ENCODE measurements at regions not wholly inside any gene's neighbourhood (a gene's known extent, or its start where the extent isn't known, plus 50 kb on each side); places are given as distances from the start of the nearest gene placed in this dataset.

DNA sequence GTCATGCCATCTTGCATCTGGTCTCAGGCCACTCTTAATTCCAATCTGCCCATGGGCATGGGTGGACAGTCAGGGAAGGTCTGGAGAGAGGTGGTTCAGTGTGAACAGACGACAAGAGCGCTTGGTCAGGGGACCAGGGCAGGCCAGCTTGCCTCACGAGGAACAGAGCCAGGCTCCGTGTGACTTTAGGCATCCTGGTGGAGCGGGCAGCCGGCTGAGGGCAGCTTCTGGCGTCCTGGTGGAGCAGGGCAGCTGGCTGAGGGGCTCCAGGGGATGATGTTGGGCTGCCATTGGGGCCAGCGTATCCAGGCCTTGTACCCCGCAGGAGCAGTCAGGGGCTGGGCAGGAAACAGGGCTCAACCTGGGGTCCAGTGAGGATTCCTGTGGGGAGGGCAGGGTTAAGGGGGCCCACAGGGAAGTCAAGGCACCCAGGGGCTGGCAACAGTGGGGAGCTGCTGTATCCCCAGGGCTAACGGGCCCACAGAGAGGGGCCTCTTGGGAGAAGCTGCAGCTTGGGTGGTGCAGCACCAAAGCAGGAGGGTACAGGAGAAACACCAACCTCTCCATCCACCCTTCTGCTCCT, 197.9 kb upstream of the TWIST2 start:
- H3K4me3 ChIP-seq (ENCODE audit: low read depth, low read length), result no peak overlapping the region
- H3K27me3 ChIP-seq (ENCODE audit: control insufficient read depth, insufficient read depth, low read length), result no peaks in the 10 kb centered on the region
- no peaks in the 10 kb centered on the region for H3K4me1 ChIP-seq (ENCODE audit: control insufficient read depth, insufficient read depth, low read length)
- H3K9me3 ChIP-seq (ENCODE audit: control insufficient read depth, insufficient read depth, low read length), result no peaks in the 10 kb centered on the region
- no peaks in the 10 kb centered on the region for H3K36me3 ChIP-seq (ENCODE audit: control insufficient read depth, insufficient read depth, low read length)
- H3K9ac ChIP-seq (ENCODE audit: low read depth, low read length), result no peak overlapping the region

DNA sequence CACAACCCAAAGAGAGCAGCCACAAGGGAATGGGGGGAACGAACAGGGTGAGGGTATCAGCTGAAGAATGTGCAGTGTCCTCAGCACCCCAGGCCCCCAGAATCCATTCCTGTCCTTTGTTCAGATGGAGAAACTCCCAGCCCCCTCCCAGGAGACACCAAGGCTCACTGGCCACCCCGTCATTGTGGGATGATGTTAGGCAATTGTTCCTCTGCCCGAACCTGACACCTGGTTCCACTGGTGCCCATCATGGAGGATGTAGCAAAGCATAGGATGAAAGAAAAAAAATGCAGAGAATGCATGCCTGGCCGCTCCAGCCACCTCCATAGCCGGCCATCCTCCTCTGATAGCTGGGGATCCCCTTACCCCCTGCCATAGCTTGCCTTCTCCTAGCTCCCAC, 197.3 kb upstream of the TWIST2 start:
- no peaks in the 10 kb centered on the region for H3K36me3 ChIP-seq (ENCODE audit: control insufficient read depth, insufficient read depth, low read length)
- H3K27me3 ChIP-seq (ENCODE audit: control insufficient read depth, insufficient read depth, low read length), result no peaks in the 10 kb centered on the region
- H3K9ac ChIP-seq (ENCODE audit: low read depth, low read length), result no peak overlapping the region
- no peaks in the 10 kb centered on the region for H3K4me1 ChIP-seq (ENCODE audit: control insufficient read depth, insufficient read depth, low read length)
- H3K4me3 ChIP-seq (ENCODE audit: low read depth, low read length), result no peak overlapping the region
- no peaks in the 10 kb centered on the region for H3K9me3 ChIP-seq (ENCODE audit: control insufficient read depth, insufficient read depth, low read length)

DNA sequence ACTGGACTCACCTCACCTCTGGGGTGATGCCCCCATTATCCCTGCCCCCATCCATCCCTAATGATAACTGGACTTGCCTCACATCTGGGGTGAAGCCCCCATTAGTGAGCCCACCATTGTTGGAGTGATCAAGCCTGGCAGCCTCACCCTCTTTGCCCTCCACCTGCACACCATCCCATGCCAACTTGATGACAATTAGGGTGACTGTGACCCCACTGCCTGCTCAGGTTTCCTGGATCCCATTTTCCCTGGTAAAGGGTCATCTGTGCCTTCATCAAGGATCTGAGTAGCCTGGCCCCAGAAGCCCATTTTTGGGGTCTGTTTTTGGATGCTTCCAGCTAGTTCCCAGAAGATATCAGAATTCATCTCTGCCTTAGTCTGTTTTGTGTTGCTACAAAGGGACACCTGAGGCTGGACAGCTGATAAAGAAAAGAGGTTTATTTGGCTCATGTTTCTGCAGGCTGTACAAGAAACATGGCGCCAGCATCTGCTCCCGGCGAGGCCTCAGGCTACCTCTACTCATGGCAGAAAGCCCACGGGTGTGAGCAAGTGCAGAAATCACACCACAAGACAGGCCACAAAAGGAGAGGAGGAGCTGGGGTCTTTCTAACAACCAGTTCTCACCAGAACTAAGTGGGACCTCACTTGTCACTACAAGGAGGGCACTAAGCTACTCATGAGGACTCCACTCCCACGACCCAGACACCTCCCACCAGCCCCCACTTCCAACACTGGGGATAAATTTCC, 196.4 kb upstream of the TWIST2 start:
- Histone ChIP-seq H3K9me3 (ENCODE audit: control insufficient read depth, insufficient read depth, low read length) (no peaks in the 10 kb centered on the region), H3K4me1 (ENCODE audit: control insufficient read depth, insufficient read depth, low read length) (no peaks in the 10 kb centered on the region), H3K4me3 (ENCODE audit: low read depth, low read length) (no peak overlapping the region), H3K9ac (ENCODE audit: low read depth, low read length) (no peak overlapping the region), H3K27me3 (ENCODE audit: control insufficient read depth, insufficient read depth, low read length) (peaks cover 2% of the 10 kb centered on the region), H3K36me3 (ENCODE audit: control insufficient read depth, insufficient read depth, low read length) (no peaks in the 10 kb centered on the region)

DNA sequence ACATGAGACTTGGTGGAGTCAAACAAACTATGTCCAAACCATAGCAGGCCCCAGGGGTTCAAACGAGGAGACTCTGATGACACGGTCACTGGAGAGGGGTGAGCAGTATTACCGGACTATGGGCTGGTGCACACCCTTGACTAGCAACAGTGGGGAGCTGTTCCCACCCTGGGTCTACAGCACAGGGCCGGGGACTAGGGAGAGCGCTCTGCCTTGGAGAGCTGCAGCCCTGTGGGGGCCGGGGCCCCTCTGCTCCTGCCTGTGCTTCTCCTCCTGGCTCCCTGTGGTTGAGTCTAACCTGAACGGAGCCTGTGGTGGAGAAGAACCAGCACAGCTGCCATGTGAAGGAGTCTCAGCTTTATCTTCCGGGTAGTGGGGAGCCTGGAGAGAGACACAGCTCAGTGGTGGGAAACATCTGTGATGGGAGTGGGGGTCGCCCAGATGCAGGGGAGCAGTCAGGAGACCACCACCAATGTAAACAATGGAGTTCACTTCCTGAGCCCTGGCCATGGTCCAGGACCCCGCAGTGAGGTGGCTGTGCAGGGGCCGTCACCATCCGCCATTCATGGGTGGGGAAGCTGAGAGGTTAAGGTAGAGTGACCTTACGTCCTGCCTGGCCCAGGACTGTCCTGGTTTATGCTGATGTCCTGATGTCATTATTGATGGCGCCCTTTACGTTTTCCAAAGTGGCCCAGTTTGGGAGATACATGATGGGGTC, 195.7 kb upstream of the TWIST2 start:
- H3K9me3 ChIP-seq (ENCODE audit: control insufficient read depth, insufficient read depth, low read length), result no peaks in the 10 kb centered on the region
- H3K9ac ChIP-seq (ENCODE audit: low read depth, low read length), result no peak overlapping the region
- H3K4me3 ChIP-seq (ENCODE audit: low read depth, low read length), result no peak overlapping the region
- peaks cover 2% of the 10 kb centered on the region for H3K27me3 ChIP-seq (ENCODE audit: control insufficient read depth, insufficient read depth, low read length)
- H3K4me1 ChIP-seq (ENCODE audit: control insufficient read depth, insufficient read depth, low read length), result peaks cover 4% of the 10 kb centered on the region
- no peaks in the 10 kb centered on the region for H3K36me3 ChIP-seq (ENCODE audit: control insufficient read depth, insufficient read depth, low read length)

DNA sequence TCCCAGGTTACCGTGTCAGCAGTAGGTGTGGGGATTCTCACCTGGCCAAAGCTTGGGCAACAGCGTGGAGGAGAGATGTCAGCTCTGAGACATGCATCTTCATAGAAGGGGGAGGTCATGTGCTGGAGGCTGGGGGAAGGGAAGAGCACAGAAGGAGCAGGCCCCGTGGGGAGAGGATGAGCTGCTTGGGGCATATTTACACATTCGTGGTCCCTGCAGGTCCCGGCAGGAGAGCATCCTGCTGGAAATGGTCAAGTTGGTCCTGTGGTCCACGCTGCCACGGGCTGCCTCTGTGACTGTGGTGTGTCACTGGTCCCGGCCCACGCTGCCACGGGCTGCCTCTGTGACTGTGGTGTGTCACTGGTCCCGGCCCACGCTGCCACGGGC, 195.1 kb upstream of the TWIST2 start:
- peaks cover 2% of the 10 kb centered on the region for H3K27me3 ChIP-seq (ENCODE audit: control insufficient read depth, insufficient read depth, low read length)
- H3K9ac ChIP-seq (ENCODE audit: low read depth, low read length), result no peak overlapping the region
- no peaks in the 10 kb centered on the region for H3K36me3 ChIP-seq (ENCODE audit: control insufficient read depth, insufficient read depth, low read length)
- H3K4me1 ChIP-seq (ENCODE audit: control insufficient read depth, insufficient read depth, low read length), result peaks cover 7% of the 10 kb centered on the region
- H3K4me3 ChIP-seq (ENCODE audit: low read depth, low read length), result no peak overlapping the region
- H3K9me3 ChIP-seq (ENCODE audit: control insufficient read depth, insufficient read depth, low read length), result no peaks in the 10 kb centered on the region

DNA sequence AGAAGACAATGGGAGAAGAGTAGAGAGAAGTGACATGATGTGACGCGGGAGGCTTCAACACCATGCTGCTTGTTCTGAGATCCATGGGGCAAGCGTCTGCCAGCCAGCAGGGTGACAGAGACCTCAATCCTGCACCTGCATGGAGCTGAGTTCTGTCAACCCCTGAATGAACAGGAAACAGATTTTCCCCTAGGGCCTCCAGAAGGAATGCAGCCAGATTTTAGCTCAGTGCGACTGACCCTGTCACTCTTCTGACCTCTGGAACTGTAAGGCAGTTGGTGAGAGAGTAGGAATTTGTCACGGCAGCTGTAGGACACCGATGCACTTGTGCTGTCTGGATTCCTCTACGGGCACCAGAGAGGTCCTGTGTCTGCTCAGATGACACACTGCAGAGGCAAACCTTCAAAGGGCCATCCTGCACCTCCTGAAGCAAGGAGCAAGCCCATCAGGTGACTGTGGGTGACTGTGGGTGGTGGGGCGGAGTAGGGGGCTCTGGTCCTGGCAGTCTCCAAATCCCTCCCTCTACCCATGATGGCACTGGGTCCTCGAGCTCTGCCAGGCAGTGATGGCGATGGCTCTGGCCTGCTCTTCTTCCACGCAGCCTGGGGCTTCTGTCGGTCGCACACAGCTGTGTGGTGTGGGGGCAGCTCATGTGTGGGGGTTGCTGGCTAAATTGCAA, 194.3 kb upstream of the TWIST2 start:
- Histone ChIP-seq H3K36me3 (ENCODE audit: control insufficient read depth, insufficient read depth, low read length) (no peaks in the 10 kb centered on the region), H3K4me1 (ENCODE audit: control insufficient read depth, insufficient read depth, low read length) (peaks cover 11% of the 10 kb centered on the region), H3K9ac (ENCODE audit: low read depth, low read length) (no peak overlapping the region), H3K27me3 (ENCODE audit: control insufficient read depth, insufficient read depth, low read length) (peaks cover 6% of the 10 kb centered on the region), H3K9me3 (ENCODE audit: control insufficient read depth, insufficient read depth, low read length) (no peaks in the 10 kb centered on the region), H3K4me3 (ENCODE audit: low read depth, low read length) (no peak overlapping the region)

DNA sequence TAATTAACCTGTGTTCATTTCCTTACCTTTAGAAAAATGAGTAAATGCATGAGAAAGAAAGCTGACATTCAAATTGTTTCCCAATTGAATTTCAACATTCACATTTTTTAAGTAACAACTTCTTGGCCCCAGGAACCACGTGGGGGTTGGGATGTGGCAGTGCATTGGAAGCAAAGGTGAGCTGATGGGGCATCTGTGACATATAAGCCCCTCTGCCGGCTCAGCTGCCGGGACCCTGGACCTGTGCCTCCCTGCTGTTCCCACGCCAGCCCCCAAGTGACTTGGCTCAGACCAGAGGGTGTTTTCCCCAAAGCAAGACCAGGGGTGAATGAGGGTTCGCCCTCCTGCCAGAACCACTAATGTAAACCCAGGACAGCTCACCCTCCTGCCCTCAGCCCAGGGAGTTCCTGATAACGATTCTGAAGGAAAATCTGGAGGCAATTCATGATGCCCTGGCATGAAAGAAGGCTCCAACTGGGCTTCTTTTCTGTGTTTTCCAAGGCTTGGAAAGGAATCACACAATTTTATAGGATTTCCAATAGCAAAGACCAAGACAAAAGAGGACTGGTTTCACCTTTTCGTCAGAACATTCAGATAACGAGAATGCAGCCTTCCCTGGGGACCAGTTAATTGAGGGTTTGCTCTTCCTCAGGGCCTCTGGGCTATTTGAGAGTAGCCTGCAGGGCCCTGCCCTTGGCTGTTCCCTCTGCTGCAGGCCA, 193.2 kb upstream of the TWIST2 start:
- Histone ChIP-seq H3K27me3 (ENCODE audit: control insufficient read depth, insufficient read depth, low read length) (peaks cover 7% of the 10 kb centered on the region), H3K4me3 (ENCODE audit: low read depth, low read length) (no peak overlapping the region), H3K9me3 (ENCODE audit: control insufficient read depth, insufficient read depth, low read length) (no peaks in the 10 kb centered on the region), H3K4me1 (ENCODE audit: control insufficient read depth, insufficient read depth, low read length) (peaks cover 11% of the 10 kb centered on the region), H3K9ac (ENCODE audit: low read depth, low read length) (no peak overlapping the region), H3K36me3 (ENCODE audit: control insufficient read depth, insufficient read depth, low read length) (no peaks in the 10 kb centered on the region)

DNA sequence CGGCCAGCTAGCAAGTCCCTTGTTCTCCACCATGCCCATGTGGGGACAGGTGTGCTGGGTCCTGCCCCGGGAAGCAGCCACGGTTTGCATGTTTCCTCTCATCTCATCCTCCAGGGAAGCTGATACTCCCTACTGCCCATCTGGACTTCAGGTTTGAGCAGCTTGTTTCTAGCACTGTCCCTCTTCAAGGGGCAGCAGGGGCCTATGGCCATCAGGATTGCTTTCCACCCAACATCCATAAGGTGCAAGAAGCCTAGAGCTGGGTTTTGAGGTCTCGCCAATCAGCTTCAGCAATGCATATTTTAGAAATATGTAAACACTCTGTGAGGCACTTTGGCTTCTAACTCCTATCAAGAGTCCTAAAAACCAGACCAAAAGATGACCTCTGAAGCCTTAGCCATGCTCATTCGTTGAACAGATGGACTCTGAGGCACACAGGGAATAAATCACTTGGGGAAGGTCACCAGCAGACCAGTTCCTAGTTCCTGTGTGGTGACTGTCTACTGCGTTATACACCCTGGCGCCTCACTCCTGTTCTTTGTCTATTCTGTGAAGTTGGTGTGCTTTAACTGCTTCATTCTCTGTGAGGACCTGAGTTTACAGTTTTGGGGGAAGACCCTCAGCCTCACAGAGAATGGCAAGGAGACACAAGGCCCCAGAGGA, 192.6 kb upstream of the TWIST2 start:
- no peaks in the 10 kb centered on the region for H3K36me3 ChIP-seq (ENCODE audit: control insufficient read depth, insufficient read depth, low read length)
- peaks cover 11% of the 10 kb centered on the region for H3K4me1 ChIP-seq (ENCODE audit: control insufficient read depth, insufficient read depth, low read length)
- no peak overlapping the region for H3K9ac ChIP-seq (ENCODE audit: low read depth, low read length)
- H3K4me3 ChIP-seq (ENCODE audit: low read depth, low read length), result no peak overlapping the region
- peaks cover 7% of the 10 kb centered on the region for H3K27me3 ChIP-seq (ENCODE audit: control insufficient read depth, insufficient read depth, low read length)
- no peaks in the 10 kb centered on the region for H3K9me3 ChIP-seq (ENCODE audit: control insufficient read depth, insufficient read depth, low read length)

DNA sequence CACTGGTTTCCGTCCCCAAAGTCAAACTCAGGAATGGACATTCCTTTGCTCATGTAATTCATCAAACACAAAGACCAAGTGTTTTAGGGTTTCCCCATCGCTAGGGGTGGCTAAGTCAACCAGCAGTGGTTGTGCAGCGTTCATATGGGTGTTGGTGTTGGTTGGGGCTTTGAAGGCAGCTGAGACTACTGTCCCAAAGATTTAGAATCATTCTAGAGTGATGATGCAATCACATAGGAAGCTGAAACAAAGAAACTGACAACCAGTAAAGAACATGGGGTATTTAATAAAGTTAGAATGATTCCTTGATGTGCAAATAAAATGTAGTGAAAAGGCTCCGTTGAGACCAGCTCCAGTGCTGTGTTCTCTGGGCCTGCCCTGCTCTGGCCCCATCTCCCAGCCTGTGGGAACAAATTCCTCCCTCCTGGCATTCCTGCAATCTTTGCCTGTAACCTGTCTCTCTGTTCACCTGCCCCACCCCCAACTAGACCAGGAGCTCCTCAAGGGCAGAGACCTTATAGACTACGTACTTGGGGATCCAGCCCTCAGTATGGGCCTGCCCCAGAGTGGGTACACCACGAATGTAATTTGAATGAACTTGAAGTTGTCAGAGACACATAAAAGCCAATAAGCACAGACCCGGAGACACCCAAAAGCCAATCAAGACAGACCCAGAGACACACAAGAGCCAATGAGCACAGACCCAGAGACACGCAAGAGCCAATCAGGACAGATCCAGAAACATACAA, 191.7 kb upstream of the TWIST2 start:
- H3K36me3 ChIP-seq (ENCODE audit: control insufficient read depth, insufficient read depth, low read length), result no peaks in the 10 kb centered on the region
- no peak overlapping the region for H3K9ac ChIP-seq (ENCODE audit: low read depth, low read length)
- H3K4me1 ChIP-seq (ENCODE audit: control insufficient read depth, insufficient read depth, low read length), result peaks cover 11% of the 10 kb centered on the region
- peaks cover 7% of the 10 kb centered on the region for H3K27me3 ChIP-seq (ENCODE audit: control insufficient read depth, insufficient read depth, low read length)
- H3K4me3 ChIP-seq (ENCODE audit: low read depth, low read length), result no peak overlapping the region
- H3K9me3 ChIP-seq (ENCODE audit: control insufficient read depth, insufficient read depth, low read length), result no peaks in the 10 kb centered on the region

DNA sequence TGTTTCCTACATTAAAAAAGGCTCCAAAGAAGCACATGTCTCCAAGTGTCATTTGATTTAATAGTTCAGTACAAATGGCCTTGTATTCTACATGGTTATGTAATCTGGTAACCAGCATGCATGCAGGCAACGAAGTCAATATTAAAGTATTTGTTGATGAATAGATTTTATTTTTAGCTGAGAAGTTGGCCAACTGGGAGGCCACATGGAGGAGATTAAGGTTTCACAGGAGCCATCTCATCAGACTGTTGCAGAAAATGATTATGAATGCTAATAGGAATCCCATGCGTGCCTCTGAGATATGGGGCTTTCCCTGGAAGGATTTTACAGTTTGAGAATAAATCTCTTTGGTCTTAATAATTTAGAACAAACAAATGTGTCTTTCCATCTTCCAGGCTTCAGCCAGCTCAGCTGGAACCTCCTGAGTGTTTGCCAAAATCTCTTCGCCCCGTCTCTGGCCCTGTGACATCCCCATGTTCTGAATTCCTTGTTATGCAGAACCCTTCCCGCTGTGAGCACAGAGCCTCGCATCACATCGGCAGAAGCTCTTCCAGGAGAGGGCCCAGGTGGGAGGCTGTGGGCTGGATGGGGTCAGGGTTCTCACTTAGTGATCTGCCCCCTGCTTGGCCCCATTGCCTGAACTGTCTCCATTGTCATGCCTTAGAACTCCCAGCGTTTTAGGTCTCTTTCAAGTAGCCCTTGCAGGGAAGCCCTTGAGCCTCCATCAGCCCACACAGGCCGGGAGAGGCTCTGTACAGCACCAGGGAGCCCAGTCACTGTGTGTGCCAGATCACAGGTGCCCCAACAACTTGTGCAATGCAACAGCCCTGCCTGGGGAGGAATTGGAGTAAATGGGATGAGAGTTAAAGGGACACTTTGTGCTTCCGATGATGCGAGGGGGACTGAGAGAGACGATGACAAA, 190.5 kb upstream of the TWIST2 start:
- Histone ChIP-seq H3K4me3 (ENCODE audit: low read depth, low read length) (no peak overlapping the region), H3K9me3 (ENCODE audit: control insufficient read depth, insufficient read depth, low read length) (no peaks in the 10 kb centered on the region), H3K27me3 (ENCODE audit: control insufficient read depth, insufficient read depth, low read length) (peaks cover 7% of the 10 kb centered on the region), H3K4me1 (ENCODE audit: control insufficient read depth, insufficient read depth, low read length) (peaks cover 11% of the 10 kb centered on the region), H3K9ac (ENCODE audit: low read depth, low read length) (no peak overlapping the region), H3K36me3 (ENCODE audit: control insufficient read depth, insufficient read depth, low read length) (no peaks in the 10 kb centered on the region)
